K562 (cell line): ENCODE measurements at regions not wholly inside any gene's neighbourhood (a gene's known extent, or its start where the extent isn't known, plus 50 kb on each side); places are given as distances from the start of the nearest gene placed in this dataset.

Source experiments
- ARID2 ChIP-seq: fragments of 450-650 bp; IDR thresholded peaks from 2 replicates; pipeline ENCODE4 v1.6.1; 2017; ENCODE audit warnings: antibody characterized with exemption, mild to moderate bottlenecking
- CBX1 ChIP-seq: sonication (generic); IDR thresholded peaks from 2 replicates; pipeline ENCODE4 v1.6.1; 2016; ENCODE audit warnings: antibody characterized with exemption, low read depth, mild to moderate bottlenecking
- CBX3 ChIP-seq, 2 experiments: IDR thresholded peaks; 1 replicate in 1 of 2; 2 replicates in 1 of 2; pipeline ENCODE4 v1.6.1; 2012; ENCODE audit warnings: inconsistent platforms in 2 of 2, low read length in 2 of 2, borderline replicate concordance in 1 of 2, control low read depth in 1 of 2
- EHMT2 ChIP-seq: fragments of 450-650 bp; IDR thresholded peaks from 2 replicates; pipeline ENCODE4 v1.6.1; 2018; ENCODE audit warnings: antibody characterized with exemption
- FOXP1 ChIP-seq: sonication (generic); formaldehyde crosslinking; IDR thresholded peaks from 2 replicates; pipeline ENCODE4 v1.8.0; 2022; ENCODE audit warnings: mild to moderate bottlenecking, missing genetic modification reagents
- HDAC6 ChIP-seq: IDR thresholded peaks from 2 replicates; pipeline ENCODE4 v1.6.1; 2012; ENCODE audit warnings: low read depth, mild to moderate bottlenecking, control low read depth, inconsistent platforms, low read length, moderate library complexity
- KAT2B ChIP-seq: IDR thresholded peaks from one replicate; pipeline ENCODE4 v1.6.1; 2012; ENCODE audit warnings: low read depth, mild to moderate bottlenecking, control low read depth, inconsistent platforms, low read length, moderate library complexity
- LEF1 ChIP-seq: fragments of 450-650 bp; IDR thresholded peaks from 2 replicates; pipeline ENCODE4 v1.6.1; 2016; ENCODE audit warnings: mild to moderate bottlenecking
- RBBP5 ChIP-seq: fragments of 200-600 bp; sonication (generic); IDR thresholded peaks from 2 replicates; pipeline ENCODE4 v1.6.1; 2012; ENCODE audit warnings: borderline replicate concordance, mild to moderate bottlenecking, low read length, control low read depth, inconsistent platforms; ENCODE audit not compliant: insufficient read depth, poor library complexity, severe bottlenecking
- ZNF324 ChIP-seq: fragments of 250-450 bp; sonication (Bioruptor Pico); IDR thresholded peaks from 2 replicates; pipeline ENCODE4 v1.4.0; 2020; ENCODE audit warnings: mild to moderate bottlenecking
- ZNF77 ChIP-seq: fragments of 250-450 bp; sonication (Bioruptor Pico); IDR thresholded peaks from 2 replicates; pipeline ENCODE4 v1.5.0; 2020
- TF ChIP-seq, protein P1 (sequence below): sonication (generic); formaldehyde crosslinking; IDR thresholded peaks from 2 replicates; pipeline ENCODE4 v1.8.0; 2023; ENCODE audit warnings: mild to moderate bottlenecking, missing genetic modification reagents
- TF ChIP-seq, protein P2 (sequence below): fragments of 250-450 bp; sonication (Bioruptor Pico); IDR thresholded peaks from 2 replicates; pipeline ENCODE4 v1.5.0; 2021; ENCODE audit warnings: mild to moderate bottlenecking, borderline replicate concordance
- TF ChIP-seq, protein P3 (sequence below): sonication (generic); formaldehyde crosslinking; IDR thresholded peaks from 2 replicates; pipeline ENCODE4 v1.8.1; 2023; ENCODE audit warnings: missing genetic modification reagents, mild to moderate bottlenecking, borderline replicate concordance
- TF ChIP-seq, protein P4 (sequence below): fragments of 250-450 bp; sonication (Bioruptor Pico); IDR thresholded peaks from 2 replicates; pipeline ENCODE4 v1.5.0; 2021

DNA sequence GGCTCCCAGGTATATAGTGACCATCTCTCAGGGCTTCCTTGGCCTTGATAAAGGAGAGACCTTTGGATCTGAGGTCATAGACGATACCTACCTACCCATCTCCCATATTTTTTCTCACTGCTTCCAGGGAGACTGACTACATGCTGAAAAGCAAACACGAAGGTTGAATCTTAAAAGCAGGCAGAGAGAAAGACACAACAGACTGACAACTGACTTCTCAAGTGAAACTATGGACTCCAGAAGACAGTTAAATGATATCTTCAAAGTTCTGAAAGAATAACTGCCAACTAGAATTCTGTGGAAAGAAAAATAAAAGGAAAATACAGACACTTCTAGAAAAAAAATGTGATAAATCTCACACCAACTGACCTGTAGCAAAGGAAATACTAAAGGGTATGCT lies 76.5 kb upstream of the HAAO start (continued):
- TF ChIP-seq CBX3 (IDR thresholded peaks at IDR 0.05; ENCODE audit: borderline replicate concordance in 1 of 2, low read length in 2 of 2) (peak in 1 of 2 experiments; percentile 100; a peak in 2 of 3 replicates), HDAC6 (no peak), LEF1 (no peak), RBBP5 (no peak), FOXP1 (CRISPR knock-in tag) (no peak), ARID2 (no peak), CBX1 (peak; percentile 87), KAT2B (no peak), EHMT2 (peak; percentile 71; the same call in 1 of the 2 replicates), ZNF77 (no peak), ZNF324 (CRISPR knock-in tag) (no peak)
- TF ChIP-seq, protein P1, sequence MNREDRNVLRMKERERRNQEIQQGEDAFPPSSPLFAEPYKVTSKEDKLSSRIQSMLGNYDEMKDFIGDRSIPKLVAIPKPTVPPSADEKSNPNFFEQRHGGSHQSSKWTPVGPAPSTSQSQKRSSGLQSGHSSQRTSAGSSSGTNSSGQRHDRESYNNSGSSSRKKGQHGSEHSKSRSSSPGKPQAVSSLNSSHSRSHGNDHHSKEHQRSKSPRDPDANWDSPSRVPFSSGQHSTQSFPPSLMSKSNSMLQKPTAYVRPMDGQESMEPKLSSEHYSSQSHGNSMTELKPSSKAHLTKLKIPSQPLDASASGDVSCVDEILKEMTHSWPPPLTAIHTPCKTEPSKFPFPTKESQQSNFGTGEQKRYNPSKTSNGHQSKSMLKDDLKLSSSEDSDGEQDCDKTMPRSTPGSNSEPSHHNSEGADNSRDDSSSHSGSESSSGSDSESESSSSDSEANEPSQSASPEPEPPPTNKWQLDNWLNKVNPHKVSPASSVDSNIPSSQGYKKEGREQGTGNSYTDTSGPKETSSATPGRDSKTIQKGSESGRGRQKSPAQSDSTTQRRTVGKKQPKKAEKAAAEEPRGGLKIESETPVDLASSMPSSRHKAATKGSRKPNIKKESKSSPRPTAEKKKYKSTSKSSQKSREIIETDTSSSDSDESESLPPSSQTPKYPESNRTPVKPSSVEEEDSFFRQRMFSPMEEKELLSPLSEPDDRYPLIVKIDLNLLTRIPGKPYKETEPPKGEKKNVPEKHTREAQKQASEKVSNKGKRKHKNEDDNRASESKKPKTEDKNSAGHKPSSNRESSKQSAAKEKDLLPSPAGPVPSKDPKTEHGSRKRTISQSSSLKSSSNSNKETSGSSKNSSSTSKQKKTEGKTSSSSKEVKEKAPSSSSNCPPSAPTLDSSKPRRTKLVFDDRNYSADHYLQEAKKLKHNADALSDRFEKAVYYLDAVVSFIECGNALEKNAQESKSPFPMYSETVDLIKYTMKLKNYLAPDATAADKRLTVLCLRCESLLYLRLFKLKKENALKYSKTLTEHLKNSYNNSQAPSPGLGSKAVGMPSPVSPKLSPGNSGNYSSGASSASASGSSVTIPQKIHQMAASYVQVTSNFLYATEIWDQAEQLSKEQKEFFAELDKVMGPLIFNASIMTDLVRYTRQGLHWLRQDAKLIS (CRISPR knock-in tag), result no peak
- TF ChIP-seq, protein P2, sequence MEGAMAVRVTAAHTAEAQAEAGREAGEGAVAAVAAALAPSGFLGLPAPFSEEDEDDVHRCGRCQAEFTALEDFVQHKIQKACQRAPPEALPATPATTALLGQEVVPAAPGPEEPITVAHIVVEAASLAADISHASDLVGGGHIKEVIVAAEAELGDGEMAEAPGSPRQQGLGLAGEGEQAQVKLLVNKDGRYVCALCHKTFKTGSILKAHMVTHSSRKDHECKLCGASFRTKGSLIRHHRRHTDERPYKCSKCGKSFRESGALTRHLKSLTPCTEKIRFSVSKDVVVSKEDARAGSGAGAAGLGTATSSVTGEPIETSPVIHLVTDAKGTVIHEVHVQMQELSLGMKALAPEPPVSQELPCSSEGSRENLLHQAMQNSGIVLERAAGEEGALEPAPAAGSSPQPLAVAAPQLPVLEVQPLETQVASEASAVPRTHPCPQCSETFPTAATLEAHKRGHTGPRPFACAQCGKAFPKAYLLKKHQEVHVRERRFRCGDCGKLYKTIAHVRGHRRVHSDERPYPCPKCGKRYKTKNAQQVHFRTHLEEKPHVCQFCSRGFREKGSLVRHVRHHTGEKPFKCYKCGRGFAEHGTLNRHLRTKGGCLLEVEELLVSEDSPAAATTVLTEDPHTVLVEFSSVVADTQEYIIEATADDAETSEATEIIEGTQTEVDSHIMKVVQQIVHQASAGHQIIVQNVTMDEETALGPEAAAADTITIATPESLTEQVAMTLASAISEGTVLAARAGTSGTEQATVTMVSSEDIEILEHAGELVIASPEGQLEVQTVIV, result no peak
- TF ChIP-seq, protein P3, sequence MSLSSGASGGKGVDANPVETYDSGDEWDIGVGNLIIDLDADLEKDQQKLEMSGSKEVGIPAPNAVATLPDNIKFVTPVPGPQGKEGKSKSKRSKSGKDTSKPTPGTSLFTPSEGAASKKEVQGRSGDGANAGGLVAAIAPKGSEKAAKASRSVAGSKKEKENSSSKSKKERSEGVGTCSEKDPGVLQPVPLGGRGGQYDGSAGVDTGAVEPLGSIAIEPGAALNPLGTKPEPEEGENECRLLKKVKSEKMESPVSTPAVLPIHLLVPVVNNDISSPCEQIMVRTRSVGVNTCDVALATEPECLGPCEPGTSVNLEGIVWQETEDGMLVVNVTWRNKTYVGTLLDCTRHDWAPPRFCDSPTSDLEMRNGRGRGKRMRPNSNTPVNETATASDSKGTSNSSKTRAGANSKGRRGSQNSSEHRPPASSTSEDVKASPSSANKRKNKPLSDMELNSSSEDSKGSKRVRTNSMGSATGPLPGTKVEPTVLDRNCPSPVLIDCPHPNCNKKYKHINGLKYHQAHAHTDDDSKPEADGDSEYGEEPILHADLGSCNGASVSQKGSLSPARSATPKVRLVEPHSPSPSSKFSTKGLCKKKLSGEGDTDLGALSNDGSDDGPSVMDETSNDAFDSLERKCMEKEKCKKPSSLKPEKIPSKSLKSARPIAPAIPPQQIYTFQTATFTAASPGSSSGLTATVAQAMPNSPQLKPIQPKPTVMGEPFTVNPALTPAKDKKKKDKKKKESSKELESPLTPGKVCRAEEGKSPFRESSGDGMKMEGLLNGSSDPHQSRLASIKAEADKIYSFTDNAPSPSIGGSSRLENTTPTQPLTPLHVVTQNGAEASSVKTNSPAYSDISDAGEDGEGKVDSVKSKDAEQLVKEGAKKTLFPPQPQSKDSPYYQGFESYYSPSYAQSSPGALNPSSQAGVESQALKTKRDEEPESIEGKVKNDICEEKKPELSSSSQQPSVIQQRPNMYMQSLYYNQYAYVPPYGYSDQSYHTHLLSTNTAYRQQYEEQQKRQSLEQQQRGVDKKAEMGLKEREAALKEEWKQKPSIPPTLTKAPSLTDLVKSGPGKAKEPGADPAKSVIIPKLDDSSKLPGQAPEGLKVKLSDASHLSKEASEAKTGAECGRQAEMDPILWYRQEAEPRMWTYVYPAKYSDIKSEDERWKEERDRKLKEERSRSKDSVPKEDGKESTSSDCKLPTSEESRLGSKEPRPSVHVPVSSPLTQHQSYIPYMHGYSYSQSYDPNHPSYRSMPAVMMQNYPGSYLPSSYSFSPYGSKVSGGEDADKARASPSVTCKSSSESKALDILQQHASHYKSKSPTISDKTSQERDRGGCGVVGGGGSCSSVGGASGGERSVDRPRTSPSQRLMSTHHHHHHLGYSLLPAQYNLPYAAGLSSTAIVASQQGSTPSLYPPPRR, result no peak
- TF ChIP-seq, protein P4, sequence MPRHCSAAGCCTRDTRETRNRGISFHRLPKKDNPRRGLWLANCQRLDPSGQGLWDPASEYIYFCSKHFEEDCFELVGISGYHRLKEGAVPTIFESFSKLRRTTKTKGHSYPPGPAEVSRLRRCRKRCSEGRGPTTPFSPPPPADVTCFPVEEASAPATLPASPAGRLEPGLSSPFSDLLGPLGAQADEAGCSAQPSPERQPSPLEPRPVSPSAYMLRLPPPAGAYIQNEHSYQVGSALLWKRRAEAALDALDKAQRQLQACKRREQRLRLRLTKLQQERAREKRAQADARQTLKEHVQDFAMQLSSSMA (CRISPR knock-in tag), result no peak
